WTC11 (cell line): ENCODE measurements at regions not wholly inside any gene's neighbourhood (a gene's known extent, or its start where the extent isn't known, plus 50 kb on each side); places are given as distances from the start of the nearest gene placed in this dataset.

Experiments
- ATAC-seq: fragments of 200-7000 bp; cut with Tn5 transposase; 2 replicates; pipeline ENCODE4 v1.10.0; 2021; ENCODE audit warnings: mild to moderate bottlenecking, moderate library complexity
- CTCF ChIA-PET: fragments of 300-600 bp; sonication (Branson Sonifier 250); formaldehyde crosslinking; loops from one replicate; lab custom pipeline; 2021; ENCODE audit warnings: antibody characterized with exemption; lab: Charles Lee
- POLR2A ChIA-PET: fragments of 350-600 bp; sonication (Branson Sonifier 250); formaldehyde crosslinking; loops from one replicate; lab custom pipeline; 2021; ENCODE audit warnings: antibody characterized with exemption; lab: Charles Lee
- DNase-seq: peaks from one replicate; pipeline ENCODE4 v3.0.0; 2021; ENCODE audit warnings: low spot score
- H3K27ac Mint-ChIP-seq: 2 replicates; pipeline ENCODE4 v1.8.0; 2021; ENCODE audit warnings: mixed read lengths
- H3K27me3 Mint-ChIP-seq: 2 replicates; pipeline ENCODE4 v1.8.0; 2021; ENCODE audit warnings: low read depth, mild to moderate bottlenecking, moderate library complexity, mixed read lengths
- H3K36me3 Mint-ChIP-seq: 2 replicates; pipeline ENCODE4 v1.8.0; 2021; ENCODE audit warnings: mixed read lengths
- H3K4me1 Mint-ChIP-seq: 2 replicates; pipeline ENCODE4 v1.8.0; 2022; ENCODE audit warnings: mixed read lengths
- H3K4me3 Mint-ChIP-seq: 2 replicates; pipeline ENCODE4 v1.8.0; 2021; ENCODE audit warnings: mild to moderate bottlenecking, moderate library complexity, mixed read lengths
- H3K9me3 Mint-ChIP-seq: 2 replicates; pipeline ENCODE4 v1.8.0; 2021; ENCODE audit warnings: mixed read lengths
- ATF1 ChIP-seq: sonication (generic); formaldehyde crosslinking; IDR thresholded peaks from 2 replicates; pipeline ENCODE4 v1.8.1; 2023; ENCODE audit warnings: mild to moderate bottlenecking, moderate library complexity, missing genetic modification reagents
- ATF6 ChIP-seq: sonication (generic); formaldehyde crosslinking; IDR thresholded peaks from 2 replicates; pipeline ENCODE4 v1.8.1; 2023; ENCODE audit warnings: mild to moderate bottlenecking, missing genetic modification reagents
- CDX4 ChIP-seq: fragments of 250-450 bp; sonication (Bioruptor Pico); IDR thresholded peaks from 2 replicates; pipeline ENCODE4 v1.9.0; 2021; ENCODE audit warnings: moderate library complexity, mild to moderate bottlenecking, inconsistent platforms, borderline replicate concordance
- CREM ChIP-seq: sonication (generic); formaldehyde crosslinking; IDR thresholded peaks from 2 replicates; pipeline ENCODE4 v1.8.1; 2022; ENCODE audit warnings: mild to moderate bottlenecking, missing genetic modification reagents, moderate library complexity
- ELF4 ChIP-seq: sonication (generic); formaldehyde crosslinking; IDR thresholded peaks from 2 replicates; pipeline ENCODE4 v1.8.1; 2022; ENCODE audit warnings: low read depth, mild to moderate bottlenecking, moderate library complexity, missing genetic modification reagents
- ETV6 ChIP-seq: sonication (generic); formaldehyde crosslinking; IDR thresholded peaks from 2 replicates; pipeline ENCODE4 v1.8.1; 2022; ENCODE audit warnings: mild to moderate bottlenecking, missing genetic modification reagents
- FOXP1 ChIP-seq: sonication (generic); formaldehyde crosslinking; IDR thresholded peaks from 2 replicates; pipeline ENCODE4 v1.8.0; 2022; ENCODE audit warnings: missing genetic modification reagents, mild to moderate bottlenecking, moderate library complexity, borderline replicate concordance
- GABPB1 ChIP-seq: sonication (generic); formaldehyde crosslinking; IDR thresholded peaks from 2 replicates; pipeline ENCODE4 v1.8.1; 2023; ENCODE audit warnings: mild to moderate bottlenecking, missing genetic modification reagents
- GRHL2 ChIP-seq: fragments of 250-450 bp; sonication (Bioruptor Pico); IDR thresholded peaks from 2 replicates; pipeline ENCODE4 v1.8.0; 2022; ENCODE audit warnings: mild to moderate bottlenecking, moderate library complexity; ENCODE audit not compliant: insufficient replicate concordance, severe bottlenecking
- HMGXB4 ChIP-seq: sonication (generic); formaldehyde crosslinking; IDR thresholded peaks from 2 replicates; pipeline ENCODE4 v1.8.1; 2023; ENCODE audit warnings: mild to moderate bottlenecking, moderate library complexity, missing genetic modification reagents
- IRF2 ChIP-seq: sonication (generic); formaldehyde crosslinking; IDR thresholded peaks from 2 replicates; pipeline ENCODE4 v1.8.0; 2022; ENCODE audit warnings: low read depth, missing genetic modification reagents, borderline replicate concordance
- NFATC4 ChIP-seq: fragments of 250-450 bp; sonication (Bioruptor Pico); IDR thresholded peaks from 2 replicates; pipeline ENCODE4 v1.9.0; 2021; ENCODE audit warnings: mild to moderate bottlenecking
- NR1H2 ChIP-seq: sonication (generic); formaldehyde crosslinking; IDR thresholded peaks from 2 replicates; pipeline ENCODE4 v1.9.0; 2021; ENCODE audit warnings: mild to moderate bottlenecking, moderate library complexity, missing genetic modification reagents
- NR3C1 ChIP-seq: sonication (generic); formaldehyde crosslinking; conservative IDR thresholded peaks from 2 replicates; pipeline ENCODE4 v1.8.1; 2023; ENCODE audit warnings: low read depth, mild to moderate bottlenecking, missing genetic modification reagents
- SP1 ChIP-seq: sonication (generic); formaldehyde crosslinking; conservative IDR thresholded peaks from 2 replicates; pipeline ENCODE4 v1.8.1; 2022; ENCODE audit warnings: missing genetic modification reagents
- TCF7 ChIP-seq: sonication (generic); formaldehyde crosslinking; IDR thresholded peaks from 2 replicates; pipeline ENCODE4 v1.8.0; 2022; ENCODE audit warnings: mild to moderate bottlenecking, low read depth, missing genetic modification reagents, moderate library complexity
- TEAD4 ChIP-seq: sonication (generic); formaldehyde crosslinking; IDR thresholded peaks from 2 replicates; pipeline ENCODE4 v1.8.0; 2022; ENCODE audit warnings: mild to moderate bottlenecking, missing genetic modification reagents
- ZNF396 ChIP-seq: fragments of 250-450 bp; sonication (Bioruptor Pico); IDR thresholded peaks from 2 replicates; pipeline ENCODE4 v1.8.0; 2021; ENCODE audit warnings: mild to moderate bottlenecking, moderate library complexity, borderline replicate concordance
- TF ChIP-seq, protein P1 (sequence below): sonication (generic); formaldehyde crosslinking; IDR thresholded peaks from 2 replicates; pipeline ENCODE4 v1.8.1; 2023; ENCODE audit warnings: mild to moderate bottlenecking, missing genetic modification reagents
- TF ChIP-seq, protein P2 (sequence below): sonication (generic); formaldehyde crosslinking; IDR thresholded peaks from 2 replicates; pipeline ENCODE4 v1.8.1; 2022; ENCODE audit warnings: mild to moderate bottlenecking, missing genetic modification reagents, moderate library complexity, borderline replicate concordance
- TF ChIP-seq, protein P3 (sequence below): fragments of 250-450 bp; sonication (Bioruptor Pico); IDR thresholded peaks from 2 replicates; pipeline ENCODE4 v1.9.0; 2021; ENCODE audit warnings: mild to moderate bottlenecking
- TF ChIP-seq, protein P4 (sequence below): sonication (generic); formaldehyde crosslinking; IDR thresholded peaks from 2 replicates; pipeline ENCODE4 v1.8.0; 2022; ENCODE audit warnings: missing genetic modification reagents

GRCh38 chr6:132952986-132953385, 138.6 kb downstream of the RPS12 start (continued):
- TF ChIP-seq HMGXB4 (CRISPR knock-in tag): no peak
- TF ChIP-seq, protein P1, sequence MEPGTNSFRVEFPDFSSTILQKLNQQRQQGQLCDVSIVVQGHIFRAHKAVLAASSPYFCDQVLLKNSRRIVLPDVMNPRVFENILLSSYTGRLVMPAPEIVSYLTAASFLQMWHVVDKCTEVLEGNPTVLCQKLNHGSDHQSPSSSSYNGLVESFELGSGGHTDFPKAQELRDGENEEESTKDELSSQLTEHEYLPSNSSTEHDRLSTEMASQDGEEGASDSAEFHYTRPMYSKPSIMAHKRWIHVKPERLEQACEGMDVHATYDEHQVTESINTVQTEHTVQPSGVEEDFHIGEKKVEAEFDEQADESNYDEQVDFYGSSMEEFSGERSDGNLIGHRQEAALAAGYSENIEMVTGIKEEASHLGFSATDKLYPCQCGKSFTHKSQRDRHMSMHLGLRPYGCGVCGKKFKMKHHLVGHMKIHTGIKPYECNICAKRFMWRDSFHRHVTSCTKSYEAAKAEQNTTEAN (CRISPR knock-in tag): no peak
- no peak for TF ChIP-seq NFATC4 (CRISPR knock-in tag)
- no peak for TF ChIP-seq CDX4
- no peak for TF ChIP-seq ZNF396
- no peak for TF ChIP-seq FOXP1 (CRISPR knock-in tag)
- TF ChIP-seq SP1 (CRISPR knock-in tag): no peak
- TF ChIP-seq, protein P2, sequence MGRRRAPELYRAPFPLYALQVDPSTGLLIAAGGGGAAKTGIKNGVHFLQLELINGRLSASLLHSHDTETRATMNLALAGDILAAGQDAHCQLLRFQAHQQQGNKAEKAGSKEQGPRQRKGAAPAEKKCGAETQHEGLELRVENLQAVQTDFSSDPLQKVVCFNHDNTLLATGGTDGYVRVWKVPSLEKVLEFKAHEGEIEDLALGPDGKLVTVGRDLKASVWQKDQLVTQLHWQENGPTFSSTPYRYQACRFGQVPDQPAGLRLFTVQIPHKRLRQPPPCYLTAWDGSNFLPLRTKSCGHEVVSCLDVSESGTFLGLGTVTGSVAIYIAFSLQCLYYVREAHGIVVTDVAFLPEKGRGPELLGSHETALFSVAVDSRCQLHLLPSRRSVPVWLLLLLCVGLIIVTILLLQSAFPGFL (CRISPR knock-in tag): no peak
- TF ChIP-seq, all 79 proteins: peak for 0

DNA sequence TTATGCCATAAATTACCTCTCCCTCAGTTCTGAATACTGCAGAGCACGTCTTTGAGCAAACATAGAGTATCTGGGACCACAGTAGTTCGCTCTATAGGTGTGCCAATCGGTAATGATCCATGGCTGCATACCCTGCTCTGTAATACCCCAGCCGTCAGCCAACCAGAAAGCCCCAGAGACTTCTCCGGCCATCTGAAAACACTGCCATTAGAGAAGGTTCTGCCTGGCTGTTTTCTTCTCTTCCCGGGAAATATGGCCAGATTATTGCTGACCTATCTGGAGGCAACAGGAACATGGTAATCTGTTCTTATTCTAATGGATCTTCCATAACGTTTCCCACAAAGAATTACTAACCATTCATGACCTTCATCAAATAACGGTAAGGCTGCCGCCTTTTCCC, 139.9 kb downstream of the RPS12 start:
- DNase-seq: no peak
- Mint-ChIP-seq H3K27me3 (no peaks in the 10 kb centered on the region), H3K27ac (no peak overlapping the region), H3K4me3 (no peak overlapping the region), H3K4me1 (0 out of 2 replicates have a peak, but pooled peaks cover 5% of the 10 kb centered on the region), H3K36me3 (no peaks in the 10 kb centered on the region), H3K9me3 (no peaks in the 10 kb centered on the region)
- no peak for ATAC-seq
- CTCF ChIA-PET: no interaction called here
- TF ChIP-seq CREM (CRISPR knock-in tag): no peak
- no peak for TF ChIP-seq ELF4 (CRISPR knock-in tag)
- no peak for TF ChIP-seq ETV6
- POLR2A ChIA-PET: no interaction called here

DNA sequence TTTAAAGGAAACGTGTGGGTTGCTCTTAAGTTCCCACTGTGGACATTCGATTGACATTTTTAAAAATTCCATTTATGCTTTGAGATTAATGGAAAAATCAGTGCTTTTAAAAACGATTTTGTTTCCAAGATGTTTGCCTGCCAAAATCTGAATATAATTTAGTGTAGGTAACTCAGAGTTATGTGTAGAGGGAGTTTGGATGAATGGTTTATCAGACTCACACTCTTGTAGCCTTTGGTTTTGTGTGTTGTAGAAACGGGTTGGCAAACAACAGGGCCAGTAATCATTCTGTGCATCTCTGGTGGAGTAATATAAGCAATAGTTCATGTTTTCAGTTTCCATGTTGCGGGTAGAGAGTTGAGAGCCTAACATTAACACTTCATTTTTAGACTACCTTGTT, 140.6 kb downstream of the RPS12 start:
- Mint-ChIP-seq H3K36me3 (no peaks in the 10 kb centered on the region), H3K4me3 (no peak overlapping the region), H3K27me3 (no peaks in the 10 kb centered on the region), H3K9me3 (no peaks in the 10 kb centered on the region), H3K4me1 (0 out of 2 replicates have a peak, but pooled peaks cover 5% of the 10 kb centered on the region), H3K27ac (no peak overlapping the region)
- POLR2A ChIA-PET: interaction anchor here (0.6 kb wide), 1 partner anchor 591 kb away, joined by 4 read pairs; no protein-coding TSS in a partner anchor
- DNase-seq: no peak
- no peak for ATAC-seq
- CTCF ChIA-PET: no interaction called here
- TF ChIP-seq TEAD4 (CRISPR knock-in tag) (no peak), ATF1 (no peak), SP1 (CRISPR knock-in tag) (no peak), GRHL2 (CRISPR knock-in tag) (no peak), ATF6 (CRISPR knock-in tag) (no peak), IRF2 (CRISPR knock-in tag) (no peak), CREM (CRISPR knock-in tag) (no peak), CDX4 (no peak), TCF7 (no peak), NR1H2 (no peak), GABPB1 (CRISPR knock-in tag) (no peak), NR3C1 (no peak)
- TF ChIP-seq, protein P3, sequence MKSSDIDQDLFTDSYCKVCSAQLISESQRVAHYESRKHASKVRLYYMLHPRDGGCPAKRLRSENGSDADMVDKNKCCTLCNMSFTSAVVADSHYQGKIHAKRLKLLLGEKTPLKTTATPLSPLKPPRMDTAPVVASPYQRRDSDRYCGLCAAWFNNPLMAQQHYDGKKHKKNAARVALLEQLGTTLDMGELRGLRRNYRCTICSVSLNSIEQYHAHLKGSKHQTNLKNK: no peak
- TF ChIP-seq, protein P4, sequence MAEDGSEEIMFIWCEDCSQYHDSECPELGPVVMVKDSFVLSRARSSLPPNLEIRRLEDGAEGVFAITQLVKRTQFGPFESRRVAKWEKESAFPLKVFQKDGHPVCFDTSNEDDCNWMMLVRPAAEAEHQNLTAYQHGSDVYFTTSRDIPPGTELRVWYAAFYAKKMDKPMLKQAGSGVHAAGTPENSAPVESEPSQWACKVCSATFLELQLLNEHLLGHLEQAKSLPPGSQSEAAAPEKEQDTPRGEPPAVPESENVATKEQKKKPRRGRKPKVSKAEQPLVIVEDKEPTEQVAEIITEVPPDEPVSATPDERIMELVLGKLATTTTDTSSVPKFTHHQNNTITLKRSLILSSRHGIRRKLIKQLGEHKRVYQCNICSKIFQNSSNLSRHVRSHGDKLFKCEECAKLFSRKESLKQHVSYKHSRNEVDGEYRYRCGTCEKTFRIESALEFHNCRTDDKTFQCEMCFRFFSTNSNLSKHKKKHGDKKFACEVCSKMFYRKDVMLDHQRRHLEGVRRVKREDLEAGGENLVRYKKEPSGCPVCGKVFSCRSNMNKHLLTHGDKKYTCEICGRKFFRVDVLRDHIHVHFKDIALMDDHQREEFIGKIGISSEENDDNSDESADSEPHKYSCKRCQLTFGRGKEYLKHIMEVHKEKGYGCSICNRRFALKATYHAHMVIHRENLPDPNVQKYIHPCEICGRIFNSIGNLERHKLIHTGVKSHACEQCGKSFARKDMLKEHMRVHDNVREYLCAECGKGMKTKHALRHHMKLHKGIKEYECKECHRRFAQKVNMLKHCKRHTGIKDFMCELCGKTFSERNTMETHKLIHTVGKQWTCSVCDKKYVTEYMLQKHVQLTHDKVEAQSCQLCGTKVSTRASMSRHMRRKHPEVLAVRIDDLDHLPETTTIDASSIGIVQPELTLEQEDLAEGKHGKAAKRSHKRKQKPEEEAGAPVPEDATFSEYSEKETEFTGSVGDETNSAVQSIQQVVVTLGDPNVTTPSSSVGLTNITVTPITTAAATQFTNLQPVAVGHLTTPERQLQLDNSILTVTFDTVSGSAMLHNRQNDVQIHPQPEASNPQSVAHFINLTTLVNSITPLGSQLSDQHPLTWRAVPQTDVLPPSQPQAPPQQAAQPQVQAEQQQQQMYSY: no peak
